Left ventricle myocardium inferior (tissue), 1 donor: ENCODE measurements at regions not wholly inside any gene's neighbourhood (a gene's known extent, or its start where the extent isn't known, plus 50 kb on each side); places are given as distances from the start of the nearest gene placed in this dataset.

Source experiments
- DNase-seq: peaks from one replicate; pipeline ENCODE4 v3.0.0-alpha.2; 2020
- H3K27ac ChIP-seq: fragments of 200-600 bp; replicated peaks from 2 replicates; pipeline ENCODE4 v1.8.0; 2021
- H3K27me3 ChIP-seq: fragments of 200-600 bp; 2 replicates; pipeline ENCODE4 v1.8.0; 2021; ENCODE audit warnings: low read depth
- H3K36me3 ChIP-seq: fragments of 200-600 bp; 2 replicates; pipeline ENCODE4 v1.8.0; 2021
- H3K4me1 ChIP-seq: fragments of 200-600 bp; 2 replicates; pipeline ENCODE4 v1.8.0; 2021
- H3K4me3 ChIP-seq: fragments of 200-600 bp; 2 replicates; pipeline ENCODE4 v1.8.0; 2021; ENCODE audit warnings: mild to moderate bottlenecking, moderate library complexity
- H3K9me3 ChIP-seq: fragments of 200-600 bp; replicated peaks from 2 replicates; pipeline ENCODE4 v1.8.0; 2021
- intact Hi-C: fragments of 100-400 bp; cut with micrococcal nuclease; formaldehyde crosslinking; loops from one replicate; pipeline ENCODE4 v1.11.0; 2022
- TF ChIP-seq, protein P1 (sequence below): fragments of 200-600 bp; IDR thresholded peaks from 2 replicates; pipeline ENCODE4 v1.8.0; 2021; ENCODE audit warnings: antibody characterized with exemption, mild to moderate bottlenecking, borderline replicate concordance
- donor health status: DM: no; HTN: yes; CAD: no; lungs with severe emphysema.

DNA sequence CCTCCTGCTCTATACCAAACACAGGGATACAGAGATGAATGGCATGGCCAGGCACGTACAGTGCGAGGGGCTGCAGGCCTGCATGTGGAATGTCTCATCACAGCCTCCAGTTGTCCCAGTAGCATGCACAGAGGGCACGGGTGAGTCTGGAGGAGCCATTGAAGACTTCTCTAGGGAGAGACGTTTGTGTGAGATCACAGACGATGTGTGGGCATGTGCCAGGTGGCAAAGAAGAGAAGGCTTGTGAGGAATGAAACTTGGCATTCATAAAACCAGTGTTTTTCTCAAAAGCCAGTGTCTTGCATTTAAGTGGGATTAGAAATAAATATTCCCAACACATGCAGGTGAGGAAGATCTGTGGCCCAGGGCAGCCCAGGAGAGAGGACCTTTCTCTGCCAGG, 119.1 kb upstream of the UBE3A start:
- H3K4me3 ChIP-seq, result no peak overlapping the region
- DNase-seq, result no peak
- no peaks in the 10 kb centered on the region for H3K4me1 ChIP-seq
- TF ChIP-seq, protein P1, sequence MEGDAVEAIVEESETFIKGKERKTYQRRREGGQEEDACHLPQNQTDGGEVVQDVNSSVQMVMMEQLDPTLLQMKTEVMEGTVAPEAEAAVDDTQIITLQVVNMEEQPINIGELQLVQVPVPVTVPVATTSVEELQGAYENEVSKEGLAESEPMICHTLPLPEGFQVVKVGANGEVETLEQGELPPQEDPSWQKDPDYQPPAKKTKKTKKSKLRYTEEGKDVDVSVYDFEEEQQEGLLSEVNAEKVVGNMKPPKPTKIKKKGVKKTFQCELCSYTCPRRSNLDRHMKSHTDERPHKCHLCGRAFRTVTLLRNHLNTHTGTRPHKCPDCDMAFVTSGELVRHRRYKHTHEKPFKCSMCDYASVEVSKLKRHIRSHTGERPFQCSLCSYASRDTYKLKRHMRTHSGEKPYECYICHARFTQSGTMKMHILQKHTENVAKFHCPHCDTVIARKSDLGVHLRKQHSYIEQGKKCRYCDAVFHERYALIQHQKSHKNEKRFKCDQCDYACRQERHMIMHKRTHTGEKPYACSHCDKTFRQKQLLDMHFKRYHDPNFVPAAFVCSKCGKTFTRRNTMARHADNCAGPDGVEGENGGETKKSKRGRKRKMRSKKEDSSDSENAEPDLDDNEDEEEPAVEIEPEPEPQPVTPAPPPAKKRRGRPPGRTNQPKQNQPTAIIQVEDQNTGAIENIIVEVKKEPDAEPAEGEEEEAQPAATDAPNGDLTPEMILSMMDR, result no peak
- no peaks in the 10 kb centered on the region for H3K27me3 ChIP-seq
- no peak overlapping the region for H3K27ac ChIP-seq
- no peaks in the 10 kb centered on the region for H3K36me3 ChIP-seq
- intact Hi-C loops, result no loop called here
- no peaks in the 10 kb centered on the region for H3K9me3 ChIP-seq

DNA sequence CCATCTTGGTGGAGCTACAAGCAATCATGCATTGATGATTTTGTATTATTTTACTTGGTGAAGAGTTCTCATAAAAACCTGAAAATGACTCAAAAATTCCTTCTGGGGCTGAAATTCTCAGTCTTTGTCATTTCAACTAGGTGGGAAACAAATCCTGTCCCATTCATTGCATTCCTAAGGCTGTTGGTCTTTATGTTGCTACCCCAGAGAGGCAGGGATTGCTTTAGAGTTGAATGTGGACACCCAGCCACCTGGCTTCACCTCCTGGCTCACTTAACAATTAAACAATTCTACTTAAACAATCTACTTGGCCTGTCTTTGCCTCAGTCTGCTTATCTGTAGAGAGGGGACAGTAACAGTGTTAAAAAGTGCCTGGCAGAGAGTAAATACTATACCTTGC, 117.3 kb upstream of the UBE3A start:
- Histone ChIP-seq H3K36me3 (no peaks in the 10 kb centered on the region), H3K9me3 (no peaks in the 10 kb centered on the region), H3K27me3 (no peaks in the 10 kb centered on the region), H3K27ac (no peak overlapping the region), H3K4me1 (no peaks in the 10 kb centered on the region), H3K4me3 (no peak overlapping the region)
- no peak for DNase-seq
- TF ChIP-seq, protein P1, result no peak
- intact Hi-C loops, result no loop called here

DNA sequence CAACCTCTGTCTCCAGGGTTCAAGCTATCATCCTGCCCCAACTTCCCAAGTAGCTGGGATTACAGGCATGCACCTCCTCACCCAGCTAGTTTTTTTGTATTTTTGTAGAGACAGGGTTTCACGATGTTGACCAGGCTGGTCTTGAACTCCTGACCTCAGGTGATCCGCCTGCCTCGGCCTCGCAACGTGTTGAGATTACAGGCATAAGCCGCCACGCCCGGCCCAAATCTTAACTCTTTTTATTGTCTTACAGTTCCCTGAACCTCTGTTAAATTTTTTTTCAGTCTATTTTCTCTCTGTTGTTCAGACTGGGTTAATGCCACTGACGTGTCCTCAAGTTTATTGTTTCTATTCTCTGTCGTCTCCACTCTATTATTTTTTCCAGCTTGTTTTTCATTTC, 115.8 kb upstream of the UBE3A start:
- Histone ChIP-seq H3K9me3 (no peaks in the 10 kb centered on the region), H3K4me3 (no peak overlapping the region), H3K27me3 (no peaks in the 10 kb centered on the region), H3K36me3 (no peaks in the 10 kb centered on the region), H3K27ac (no peak overlapping the region), H3K4me1 (no peaks in the 10 kb centered on the region)
- TF ChIP-seq, protein P1, result no peak
- DNase-seq, result no peak
- intact Hi-C loops, result no loop called here

DNA sequence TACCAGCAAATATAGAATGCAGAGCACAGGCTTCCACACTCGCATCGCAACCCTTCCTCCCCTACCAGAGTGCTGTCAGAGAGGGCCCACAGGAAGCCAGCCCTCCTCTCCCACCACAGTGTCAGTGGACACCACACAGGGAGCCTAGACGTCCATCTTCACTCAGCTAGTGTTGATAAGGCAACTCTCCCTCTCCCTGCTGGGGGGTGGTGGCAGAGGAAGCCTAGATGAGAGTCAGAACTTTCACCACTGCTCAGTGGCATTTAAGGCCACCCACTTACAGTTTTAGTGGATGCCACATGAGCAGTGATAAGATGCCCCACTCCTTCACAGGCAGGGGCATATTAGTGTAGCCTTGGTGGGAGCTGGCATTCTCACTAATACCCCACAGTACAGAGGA, 109.8 kb upstream of the UBE3A start:
- Histone ChIP-seq H3K4me3 (no peak overlapping the region), H3K36me3 (no peaks in the 10 kb centered on the region), H3K27me3 (no peaks in the 10 kb centered on the region), H3K27ac (no peak overlapping the region), H3K4me1 (peaks cover 7% of the 10 kb centered on the region), H3K9me3 (no peaks in the 10 kb centered on the region)
- intact Hi-C loops, result no loop called here
- TF ChIP-seq, protein P1, result no peak
- no peak for DNase-seq

DNA sequence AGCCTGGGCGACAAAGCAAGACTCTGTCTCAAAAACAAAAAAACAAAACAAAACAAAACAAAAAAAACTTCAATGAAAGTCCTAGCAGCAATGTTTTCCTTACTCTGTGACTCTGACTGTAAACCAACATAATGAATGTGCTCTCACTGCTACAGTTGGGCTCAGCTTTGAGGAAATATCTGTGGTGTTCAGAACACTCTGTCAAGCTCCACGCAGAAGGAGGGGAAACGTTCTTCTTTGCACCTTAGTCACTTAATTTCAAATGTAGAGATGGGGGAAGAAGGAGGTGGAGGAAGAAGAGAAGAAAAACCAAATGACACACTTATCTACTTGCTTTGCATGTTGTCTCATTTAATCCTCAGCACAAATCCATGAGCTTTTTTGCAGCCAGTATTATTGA, 107.1 kb upstream of the UBE3A start:
- TF ChIP-seq, protein P1, result no peak
- Histone ChIP-seq H3K27ac (no peak overlapping the region), H3K27me3 (no peaks in the 10 kb centered on the region)

DNA sequence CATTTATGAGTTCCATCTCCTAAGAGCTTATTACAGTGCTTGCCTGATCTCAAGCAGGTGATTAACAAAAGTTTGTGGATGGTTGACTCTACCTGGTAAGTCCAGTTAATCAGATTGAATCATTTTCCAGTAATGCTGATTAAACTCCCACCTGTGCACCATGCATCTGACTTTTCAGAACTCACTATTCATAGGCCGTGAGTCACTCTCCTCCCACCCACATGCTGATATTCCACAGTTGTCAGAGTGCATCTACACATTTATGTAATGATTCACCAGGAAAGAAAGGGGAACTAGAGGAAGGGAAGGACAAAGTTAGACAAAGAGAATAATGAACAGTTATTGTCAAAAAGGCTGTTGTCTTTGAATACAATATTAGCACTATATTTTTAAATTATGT, 106.2 kb upstream of the UBE3A start:
- no peaks in the 10 kb centered on the region for H3K27me3 ChIP-seq
- peaks cover 21% of the 10 kb centered on the region for H3K4me1 ChIP-seq
- H3K27ac ChIP-seq, result no peak overlapping the region
- H3K36me3 ChIP-seq, result no peaks in the 10 kb centered on the region
- H3K4me3 ChIP-seq, result no peak overlapping the region
- intact Hi-C loops, result no loop called here
- DNase-seq, result no peak
- H3K9me3 ChIP-seq, result no peaks in the 10 kb centered on the region
- TF ChIP-seq, protein P1, result no peak

More for the DNA sequence above, 107.1 kb upstream of the UBE3A start:
- Histone ChIP-seq H3K4me3 (no peak overlapping the region), H3K4me1 (peaks cover 21% of the 10 kb centered on the region), H3K9me3 (no peaks in the 10 kb centered on the region), H3K36me3 (no peaks in the 10 kb centered on the region)
- intact Hi-C loops, result no loop called here
- DNase-seq, result no peak
